Activated naive CD4-positive, alpha-beta T cell treated with anti-CD3 and anti-CD28 coated beads for 36 hours (primary cell): ENCODE measurements at regions not wholly inside any gene's neighbourhood (a gene's known extent, or its start where the extent isn't known, plus 50 kb on each side); places are given as distances from the start of the nearest gene placed in this dataset.
A peak's percentile ranks its signal among the peaks of the same experiment; 100 is the strongest.
"Not testable (repeated sequence)": the region's sequence is repeated elsewhere in the genome, so short reads cannot be mapped to it uniquely, and the experiment has no call there.

Source experiments
- CTCF ChIA-PET: fragments of 350-600 bp; sonication (Branson Sonifier 250); formaldehyde crosslinking; loops from one replicate; lab custom pipeline; 2021; ENCODE audit warnings: antibody characterized with exemption; lab: Charles Lee
- DNase-seq: peaks from one replicate; pipeline ENCODE4 v3.0.0-alpha.2; 2020
- H3K27ac Mint-ChIP-seq: one replicate; pipeline ENCODE4 v1.8.0; 2021; ENCODE audit warnings: mild to moderate bottlenecking, mixed read lengths
- H3K27me3 Mint-ChIP-seq: one replicate; pipeline ENCODE4 v1.8.0; 2021; ENCODE audit warnings: low read depth, mixed read lengths
- H3K36me3 Mint-ChIP-seq: one replicate; pipeline ENCODE4 v1.8.0; 2021; ENCODE audit warnings: low read depth, mixed read lengths
- H3K4me1 Mint-ChIP-seq: one replicate; pipeline ENCODE4 v1.8.0; 2021; ENCODE audit warnings: low read depth, mixed read lengths
- H3K4me3 Mint-ChIP-seq: one replicate; pipeline ENCODE4 v1.8.0; 2021; ENCODE audit warnings: mild to moderate bottlenecking, moderate library complexity, mixed read lengths
- H3K9me3 Mint-ChIP-seq: one replicate; pipeline ENCODE4 v1.8.0; 2021; ENCODE audit warnings: mixed read lengths
- intact Hi-C: fragments of 100-400 bp; cut with micrococcal nuclease; formaldehyde crosslinking; loops from one replicate; pipeline ENCODE4 v1.15.1; 2023

- H3K36me3 Mint-ChIP-seq, H3K4me3 Mint-ChIP-seq, H3K4me1 Mint-ChIP-seq, H3K9me3 Mint-ChIP-seq, intact Hi-C loops, H3K27me3 Mint-ChIP-seq, H3K27ac Mint-ChIP-seq, CTCF ChIA-PET, DNase-seq: not testable (repeated sequence)
Observed at GRCh38 chr2:89076771-89077170, 385.3 kb downstream of the RPIA start.

- H3K27ac Mint-ChIP-seq, H3K36me3 Mint-ChIP-seq, H3K27me3 Mint-ChIP-seq, DNase-seq, H3K4me1 Mint-ChIP-seq, CTCF ChIA-PET, H3K9me3 Mint-ChIP-seq, intact Hi-C loops, H3K4me3 Mint-ChIP-seq: not testable (repeated sequence)
Observed at GRCh38 chr2:89092911-89093310, 401.4 kb downstream of the RPIA start.

GRCh38 chr2:89095060-89095459 is 403.6 kb downstream of the RPIA start:
- H3K4me1 Mint-ChIP-seq, H3K27ac Mint-ChIP-seq, H3K9me3 Mint-ChIP-seq, CTCF ChIA-PET, DNase-seq, intact Hi-C loops, H3K27me3 Mint-ChIP-seq, H3K36me3 Mint-ChIP-seq, H3K4me3 Mint-ChIP-seq: not testable (repeated sequence)

GRCh38 chr2:89102587-89102986 is 411.1 kb downstream of the RPIA start:
- intact Hi-C loops, H3K27me3 Mint-ChIP-seq, H3K9me3 Mint-ChIP-seq, DNase-seq, H3K4me1 Mint-ChIP-seq, H3K36me3 Mint-ChIP-seq, CTCF ChIA-PET, H3K4me3 Mint-ChIP-seq, H3K27ac Mint-ChIP-seq: not testable (repeated sequence)

- CTCF ChIA-PET, DNase-seq, H3K27ac Mint-ChIP-seq, intact Hi-C loops, H3K4me1 Mint-ChIP-seq, H3K36me3 Mint-ChIP-seq, H3K9me3 Mint-ChIP-seq, H3K4me3 Mint-ChIP-seq, H3K27me3 Mint-ChIP-seq: not testable (repeated sequence)
Observed at GRCh38 chr2:89106369-89107019, 415.0 kb downstream of the RPIA start.

- H3K4me1 Mint-ChIP-seq, H3K36me3 Mint-ChIP-seq, H3K9me3 Mint-ChIP-seq, H3K27me3 Mint-ChIP-seq, H3K27ac Mint-ChIP-seq, H3K4me3 Mint-ChIP-seq, intact Hi-C loops: not testable (repeated sequence)
- CTCF ChIA-PET, result interaction anchor here (0.7 kb wide), 1 partner anchor 245 kb away, joined by 4 read pairs; no protein-coding TSS in a partner anchor
- DNase-seq, result peak; percentile 7
Observed at GRCh38 chr2:89112434-89112833, 421.0 kb downstream of the RPIA start.

GRCh38 chr2:89113286-89113685 is 421.8 kb downstream of the RPIA start:
- H3K27ac Mint-ChIP-seq, H3K27me3 Mint-ChIP-seq, H3K4me1 Mint-ChIP-seq, intact Hi-C loops, CTCF ChIA-PET, H3K9me3 Mint-ChIP-seq, H3K4me3 Mint-ChIP-seq, DNase-seq, H3K36me3 Mint-ChIP-seq: not testable (repeated sequence)

- H3K9me3 Mint-ChIP-seq, CTCF ChIA-PET, intact Hi-C loops, H3K4me3 Mint-ChIP-seq, H3K27me3 Mint-ChIP-seq, H3K36me3 Mint-ChIP-seq, DNase-seq, H3K27ac Mint-ChIP-seq, H3K4me1 Mint-ChIP-seq: not testable (repeated sequence)
Observed at GRCh38 chr2:89129440-89129839, 438.0 kb downstream of the RPIA start.

GRCh38 chr2:89130665-89131308 is 439.3 kb downstream of the RPIA start:
- H3K27me3 Mint-ChIP-seq, H3K27ac Mint-ChIP-seq, CTCF ChIA-PET, DNase-seq, H3K36me3 Mint-ChIP-seq, H3K9me3 Mint-ChIP-seq, H3K4me1 Mint-ChIP-seq, intact Hi-C loops, H3K4me3 Mint-ChIP-seq: not testable (repeated sequence)

GRCh38 chr2:89142959-89143358 is 451.5 kb downstream of the RPIA start:
- H3K4me1 Mint-ChIP-seq, H3K27ac Mint-ChIP-seq, DNase-seq, H3K36me3 Mint-ChIP-seq, H3K9me3 Mint-ChIP-seq, intact Hi-C loops, CTCF ChIA-PET, H3K4me3 Mint-ChIP-seq: not testable (repeated sequence)
- peaks cover 12% of the 10 kb centered on the region for H3K27me3 Mint-ChIP-seq

GRCh38 chr2:89145342-89145741 is 453.9 kb downstream of the RPIA start:
- H3K36me3 Mint-ChIP-seq, H3K27ac Mint-ChIP-seq, intact Hi-C loops, H3K4me1 Mint-ChIP-seq, CTCF ChIA-PET, H3K9me3 Mint-ChIP-seq, H3K4me3 Mint-ChIP-seq, DNase-seq: not testable (repeated sequence)
- H3K27me3 Mint-ChIP-seq, result peaks cover 12% of the 10 kb centered on the region

GRCh38 chr2:89148256-89148655 is 456.8 kb downstream of the RPIA start:
- intact Hi-C loops, H3K27ac Mint-ChIP-seq, H3K36me3 Mint-ChIP-seq, DNase-seq, H3K9me3 Mint-ChIP-seq, H3K27me3 Mint-ChIP-seq, H3K4me1 Mint-ChIP-seq, H3K4me3 Mint-ChIP-seq, CTCF ChIA-PET: not testable (repeated sequence)

- intact Hi-C loops, result loop anchor here (5.0 kb wide), 1 partner anchor 269 kb away; no protein-coding TSS in a partner anchor
- DNase-seq, CTCF ChIA-PET: not testable (repeated sequence)
Observed at GRCh38 chr2:89151699-89152098, 460.2 kb downstream of the RPIA start.

More at GRCh38 chr2:89151699-89152098, 460.2 kb downstream of the RPIA start:
- not testable (repeated sequence) for H3K4me3 Mint-ChIP-seq, H3K9me3 Mint-ChIP-seq, H3K4me1 Mint-ChIP-seq, H3K36me3 Mint-ChIP-seq, H3K27ac Mint-ChIP-seq, H3K27me3 Mint-ChIP-seq
